IMR-90 (cell line): ENCODE measurements at regions not wholly inside any gene's neighbourhood (a gene's known extent, or its start where the extent isn't known, plus 50 kb on each side); places are given as distances from the start of the nearest gene placed in this dataset.

Source experiments
- ATAC-seq: fragments of 200-7000 bp; cut with Tn5 transposase; 2 replicates; pipeline ENCODE4 v1.9.1; 2020; ENCODE audit warnings: low read depth, mild to moderate bottlenecking, moderate library complexity
- BruUV-seq: library from RNA; stranded (reverse); fragments of 400-500 nt; replicated peaks from 2 replicates; lab custom pipeline; 2021; lab: Mats Ljungman, UMichigan
- CTCF ChIA-PET: fragments of 300-600 bp; formaldehyde crosslinking; extraction: SDS; loops from one replicate; lab custom pipeline; 2021; ENCODE audit warnings: antibody characterized with exemption; lab: Yijun Ruan, JAX
- POLR2A ChIA-PET: fragments of 300-600 bp; sonication (Branson Sonifier 250); formaldehyde crosslinking; loops from one replicate; lab custom pipeline; 2022; ENCODE audit warnings: antibody characterized with exemption; ENCODE audit not compliant: unreplicated experiment; lab: Charles Lee
- DNase-seq: peaks from one replicate; pipeline ENCODE4 v3.0.0; 2013
- H2AFZ ChIP-seq: replicated peaks from 2 replicates; pipeline ENCODE3; 2013; ENCODE audit warnings: low read length, mild to moderate bottlenecking; ENCODE audit not compliant: poor library complexity
- H2AK5ac ChIP-seq: 2 replicates; pipeline ENCODE4 v1.6.1; 2013; ENCODE audit warnings: low read depth, low read length, inconsistent platforms
- H2AK9ac ChIP-seq: replicated peaks from 2 replicates; pipeline ENCODE3; 2013; ENCODE audit warnings: mild to moderate bottlenecking, low read depth, low read length, moderate library complexity; ENCODE audit not compliant: poor library complexity
- H2BK120ac ChIP-seq: 2 replicates; pipeline ENCODE4 v1.6.1; 2013; ENCODE audit warnings: low read depth, low read length, inconsistent platforms
- H2BK15ac ChIP-seq: 3 replicates; pipeline ENCODE4 v1.6.1; 2013; ENCODE audit warnings: low read depth, low read length, inconsistent platforms
- H2BK20ac ChIP-seq: 2 replicates; pipeline ENCODE4 v1.6.1; 2013; ENCODE audit warnings: low read depth, mild to moderate bottlenecking, inconsistent platforms, low read length, moderate library complexity
- H2BK5ac ChIP-seq: 2 replicates; pipeline ENCODE4 v1.6.1; 2013; ENCODE audit warnings: mild to moderate bottlenecking, low read depth, low read length, inconsistent platforms; ENCODE audit not compliant: poor library complexity, severe bottlenecking
- H3K14ac ChIP-seq: replicated peaks from 2 replicates; pipeline ENCODE4 v1.6.1; 2013; ENCODE audit warnings: low read depth, low read length, inconsistent platforms
- H3K18ac ChIP-seq: 2 replicates; pipeline ENCODE4 v1.6.1; 2013; ENCODE audit warnings: low read depth, low read length, control low read depth
- H3K23ac ChIP-seq: 2 replicates; pipeline ENCODE4 v1.6.1; 2013; ENCODE audit warnings: low read depth, low read length, inconsistent platforms
- H3K27ac ChIP-seq: 2 replicates; pipeline ENCODE4 v1.5.1; 2013; ENCODE audit warnings: mild to moderate bottlenecking, control low read depth, low read length; ENCODE audit not compliant: insufficient read depth
- H3K27me3 ChIP-seq: 2 replicates; pipeline ENCODE4 v1.6.1; 2013; ENCODE audit warnings: low read length; ENCODE audit not compliant: control insufficient read depth, insufficient read depth
- H3K36me3 ChIP-seq: 2 replicates; pipeline ENCODE4 v1.6.1; 2013; ENCODE audit warnings: low read length, mixed read lengths; ENCODE audit not compliant: control insufficient read depth, insufficient read depth
- H3K4ac ChIP-seq: 2 replicates; pipeline ENCODE4 v1.6.1; 2013; ENCODE audit warnings: low read depth, low read length, inconsistent platforms
- H3K4me1 ChIP-seq: 2 replicates; pipeline ENCODE4 v1.6.1; 2013; ENCODE audit warnings: low read length, mixed read lengths; ENCODE audit not compliant: control insufficient read depth, insufficient read depth
- H3K4me2 ChIP-seq: 2 replicates; pipeline ENCODE4 v1.6.1; 2013; ENCODE audit warnings: low read depth, mild to moderate bottlenecking, control low read depth, low read length, moderate library complexity
- H3K4me3 ChIP-seq: 2 replicates; pipeline ENCODE4 v1.5.1; 2013; ENCODE audit warnings: low read depth, mild to moderate bottlenecking, control low read depth, low read length, moderate library complexity; ENCODE audit not compliant: insufficient read depth
- H3K56ac ChIP-seq: 2 replicates; pipeline ENCODE4 v1.6.1; 2013; ENCODE audit warnings: low read length, inconsistent platforms; ENCODE audit not compliant: insufficient read depth; ENCODE audit errors: extremely low read depth
- H3K79me1 ChIP-seq, 2 experiments: 2 replicates each; pipeline ENCODE4 v1.6.1; 2013; ENCODE audit warnings: low read length in 2 of 2, inconsistent platforms in 1 of 2, low read depth in 1 of 2
- H3K9ac ChIP-seq: 2 replicates; pipeline ENCODE4 v1.6.1; 2013; ENCODE audit warnings: low read depth, low read length, control low read depth
- H3K9me1 ChIP-seq: 2 replicates; pipeline ENCODE4 v1.6.1; 2013; ENCODE audit warnings: low read length, inconsistent platforms; ENCODE audit not compliant: insufficient read depth
- H3K9me3 ChIP-seq: 2 replicates; pipeline ENCODE4 v1.6.1; 2013; ENCODE audit warnings: low read length; ENCODE audit not compliant: control insufficient read depth, insufficient read depth
- H4K20me1 ChIP-seq: 2 replicates; pipeline ENCODE4 v1.6.1; 2013; ENCODE audit warnings: low read length, inconsistent platforms; ENCODE audit not compliant: insufficient read depth
- H4K5ac ChIP-seq: 2 replicates; pipeline ENCODE4 v1.6.1; 2013; ENCODE audit warnings: mild to moderate bottlenecking, low read depth, low read length, control low read depth
- H4K8ac ChIP-seq, 2 experiments: 2 replicates each; pipeline ENCODE4 v1.6.1; 2013; ENCODE audit warnings: low read depth in 2 of 2, low read length in 2 of 2, control low read depth in 1 of 2, inconsistent platforms in 1 of 2
- H4K91ac ChIP-seq: 2 replicates; pipeline ENCODE4 v1.6.1; 2013; ENCODE audit warnings: low read depth, low read length, inconsistent platforms; ENCODE audit not compliant: insufficient read depth
- CHD1 ChIP-seq: IDR thresholded peaks from 2 replicates; pipeline ENCODE4 v1.6.1; 2012; ENCODE audit warnings: low read depth, low read length, improper control_type of control experiment
- FOS ChIP-seq: fragments of 150-350 bp; IDR thresholded peaks from 2 replicates; pipeline ENCODE4 v1.6.1; 2016; ENCODE audit warnings: low read depth, low read length
- MAFK ChIP-seq: IDR thresholded peaks from 2 replicates; pipeline ENCODE4 v1.6.1; 2012; ENCODE audit warnings: low read depth, low read length, improper control_type of control experiment
- NFE2L2 ChIP-seq: fragments of 150-350 bp; IDR thresholded peaks from 2 replicates; pipeline ENCODE4 v1.6.1; 2016; ENCODE audit warnings: low read depth, mild to moderate bottlenecking, low read length
- SMC3 ChIP-seq: fragments of 150-350 bp; IDR thresholded peaks from 2 replicates; pipeline ENCODE4 v1.6.1; 2016; ENCODE audit warnings: low read depth, mild to moderate bottlenecking, antibody characterized with exemption, low read length, moderate library complexity
- WGBS, 2 experiments: methylation state at CpG; one replicate each; pipeline versions ENCODE4 v1.1.5 to v1.1.7; 2013; ENCODE audit warnings: missing lambda C conversion rate in 2 of 2; ENCODE audit not compliant: insufficient read length in 1 of 2; ENCODE audit errors: extremely low coverage in 2 of 2; 5-methylcytosine and 5-hydroxymethylcytosine counted together
- dilution Hi-C: fragments of 300-500 bp; cut with HindIII; formaldehyde crosslinking; loops from one replicate; pipeline ENCODE4 v1.14.3; 2018; ENCODE audit warnings: low sequenced_read_pairs; ENCODE audit not compliant: unreplicated experiment
- in situ Hi-C: fragments of 300-500 bp; cut with MboI; formaldehyde crosslinking; loops from 3 replicates; pipeline ENCODE4 v1.14.3; 2019; ENCODE audit warnings: low sequenced_read_pairs, inconsistent platforms, mixed read lengths
- intact Hi-C: fragments of 100-400 bp; cut with micrococcal nuclease; formaldehyde crosslinking; loops from 2 replicates; pipeline ENCODE4 v1.10.0; 2022
- TF ChIP-seq, protein P1 (sequence below): fragments of 150-350 bp; IDR thresholded peaks from 2 replicates; pipeline ENCODE4 v1.6.1; 2017; ENCODE audit warnings: mild to moderate bottlenecking, antibody characterized with exemption, low read length, low read depth

DNA sequence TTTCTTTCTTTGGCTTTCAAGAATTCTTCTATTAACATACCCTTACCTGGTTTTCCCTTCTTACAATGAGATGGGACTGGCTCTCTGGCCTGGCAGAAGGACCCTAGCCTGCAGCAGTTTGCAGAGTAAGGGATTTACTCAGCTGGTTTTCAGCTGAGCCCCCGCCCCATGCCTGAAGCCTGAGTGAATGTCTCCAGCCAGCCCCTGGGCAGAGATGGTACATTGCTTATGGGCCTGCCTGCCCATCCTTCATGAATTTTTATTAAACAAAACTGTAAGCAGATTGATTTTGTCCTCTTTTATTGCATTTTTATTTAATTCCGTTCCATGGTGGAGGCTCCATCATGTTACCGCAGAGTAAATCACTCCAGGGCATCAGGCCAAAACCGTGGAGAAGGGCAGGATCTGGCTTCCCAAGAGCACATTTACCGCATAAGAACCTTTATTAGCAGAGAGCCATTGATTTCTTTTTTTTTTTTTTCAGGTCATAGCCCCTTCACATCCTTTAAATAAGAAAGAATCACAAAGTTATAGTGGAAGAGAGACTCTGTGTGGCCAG lies 316.2 kb downstream of the DHX35 start:
- no peak for TF ChIP-seq SMC3
- TF ChIP-seq NFE2L2, result no peak
- TF ChIP-seq, protein P1, sequence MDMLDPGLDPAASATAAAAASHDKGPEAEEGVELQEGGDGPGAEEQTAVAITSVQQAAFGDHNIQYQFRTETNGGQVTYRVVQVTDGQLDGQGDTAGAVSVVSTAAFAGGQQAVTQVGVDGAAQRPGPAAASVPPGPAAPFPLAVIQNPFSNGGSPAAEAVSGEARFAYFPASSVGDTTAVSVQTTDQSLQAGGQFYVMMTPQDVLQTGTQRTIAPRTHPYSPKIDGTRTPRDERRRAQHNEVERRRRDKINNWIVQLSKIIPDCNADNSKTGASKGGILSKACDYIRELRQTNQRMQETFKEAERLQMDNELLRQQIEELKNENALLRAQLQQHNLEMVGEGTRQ, result no peak
- TF ChIP-seq FOS, result no peak
- no peak for TF ChIP-seq CHD1
- TF ChIP-seq MAFK, result no peak
- 20% methylated on average over 1 of the region's 5 CpGs; no CpG with 5 or more reads in 1 of the 2 experiments for WGBS, 2 experiments
- H4K20me1 ChIP-seq, result no peaks in the 10 kb centered on the region
- H2AFZ ChIP-seq, result no peak overlapping the region
- H4K91ac ChIP-seq, result no peak overlapping the region
- ChIA-PET POLR2A (no interaction called here), CTCF (no interaction called here)
- no peak overlapping the region for H3K18ac ChIP-seq
- H3K4me3 ChIP-seq, result no peak overlapping the region
- no peak overlapping the region for H2BK20ac ChIP-seq
- H2AK9ac ChIP-seq, result no peak overlapping the region
- H3K27ac ChIP-seq, result no peak overlapping the region
- intact Hi-C loops, result no loop called here
- H2AK5ac ChIP-seq, result no peak overlapping the region
- no peaks in the 10 kb centered on the region for H3K27me3 ChIP-seq
- H3K4me1 ChIP-seq, result no peaks in the 10 kb centered on the region
- dilution Hi-C loops, result no loop called here
- H3K9ac ChIP-seq, result no peak overlapping the region
- no peak overlapping the region for H3K56ac ChIP-seq
- in situ Hi-C loops, result no loop called here
- H4K8ac ChIP-seq, result no peak overlapping the region
- H2BK5ac ChIP-seq, result no peak overlapping the region
- no peaks in the 10 kb centered on the region for H3K9me3 ChIP-seq
- no peak overlapping the region for H3K4me2 ChIP-seq
- no peak overlapping the region for H3K14ac ChIP-seq
- DNase-seq (no peak), ATAC-seq (no peak)
- no peak overlapping the region for H3K4ac ChIP-seq
- BruUV-seq, result no TSS peak
- no peak overlapping the region for H2BK15ac ChIP-seq
- no peak overlapping the region for H3K23ac ChIP-seq
- H4K5ac ChIP-seq, result no peak overlapping the region
- no peaks in the 10 kb centered on the region for H3K79me1 ChIP-seq
- H3K9me1 ChIP-seq, result no peaks in the 10 kb centered on the region
- H2BK120ac ChIP-seq, result no peak overlapping the region
- H3K36me3 ChIP-seq, result no peaks in the 10 kb centered on the region
